ENCODE measurements at regions not wholly inside any gene's neighbourhood (a gene's known extent, or its start where the extent isn't known, plus 50 kb on each side); places are given as distances from the start of the nearest gene placed in this dataset.

- ATAC-seq (no peak), DNase-seq (no peak)
- Histone ChIP-seq H3K27me3 (ENCODE audit: insufficient read depth in 3 of 3, low read length in 2 of 3) (no peaks in the 10 kb centered on the region), H3K27ac (no peak overlapping the region), H3K4me3 (no peak overlapping the region), H3K9me3 (no peaks in the 10 kb centered on the region), H3K36me3 (ENCODE audit: insufficient read depth in 1 of 2, low read depth in 1 of 2) (no peaks in the 10 kb centered on the region), H3K4me1 (no peaks in the 10 kb centered on the region)
- intact Hi-C loops (cut with DNase I): loop anchor here (5.0 to 10.0 kb wide), 3 partner anchors 108 to 260 kb away; no protein-coding TSS in a partner anchor
- TF ChIP-seq CTCF (IDR thresholded peaks at IDR 0.05): no peak
Measured at GRCh38 chr3:146325170-146325569, 74.3 kb upstream of the PLSCR4 start.

- H3K4me1 ChIP-seq: no peaks in the 10 kb centered on the region
- no peaks in the 10 kb centered on the region for H3K9me3 ChIP-seq
- H3K27me3 ChIP-seq (ENCODE audit: insufficient read depth in 3 of 3, low read length in 2 of 3): no peaks in the 10 kb centered on the region
- intact Hi-C loops (cut with DNase I): loop anchor here in 1 of 2 donors (10.0 kb wide), 1 partner anchor 258 kb away; no protein-coding TSS in a partner anchor
- no peaks in the 10 kb centered on the region for H3K36me3 ChIP-seq (ENCODE audit: insufficient read depth in 1 of 2, low read depth in 1 of 2)
- DNase-seq (no peak), ATAC-seq (no peak)
- H3K27ac ChIP-seq: no peak overlapping the region
- no peak overlapping the region for H3K4me3 ChIP-seq
- WGBS, 3 donors: 50 to 66% (median 51%) methylated on average over 2 of the region's 2 CpGs
- no peak for TF ChIP-seq CTCF (IDR thresholded peaks at IDR 0.05)
Measured at GRCh38 chr3:146322216-146322817, 71.4 kb upstream of the PLSCR4 start.

- no peak for DNase-seq
- Histone ChIP-seq H3K9me3 (peaks cover 4% of the 10 kb centered on the region), H3K4me3 (no peak overlapping the region), H3K27me3 (ENCODE audit: insufficient read depth in 3 of 3, low read length in 2 of 3) (no peaks in the 10 kb centered on the region), H3K27ac (no peak overlapping the region), H3K4me1 (no peaks in the 10 kb centered on the region), H3K36me3 (ENCODE audit: insufficient read depth in 1 of 2, low read depth in 1 of 2) (no peaks in the 10 kb centered on the region)
- TF ChIP-seq CTCF (IDR thresholded peaks at IDR 0.05): no peak
- ATAC-seq: no peak
- intact Hi-C loops (cut with DNase I): no loop called here
Measured at GRCh38 chr3:146314871-146315270, 64.0 kb upstream of the PLSCR4 start.

- H3K4me3 ChIP-seq: no peak overlapping the region
- ATAC-seq: no peak
- intact Hi-C loops (cut with DNase I): no loop called here
- no peak for DNase-seq
- no peaks in the 10 kb centered on the region for H3K4me1 ChIP-seq
- no peaks in the 10 kb centered on the region for H3K36me3 ChIP-seq (ENCODE audit: insufficient read depth in 1 of 2, low read depth in 1 of 2)
- TF ChIP-seq CTCF (IDR thresholded peaks at IDR 0.05): no peak
- 60 to 66% (median 61%) methylated on average over 1 of the region's 1 CpG for WGBS, 3 donors
- H3K9me3 ChIP-seq: peaks cover 4% of the 10 kb centered on the region
- H3K27me3 ChIP-seq (ENCODE audit: insufficient read depth in 3 of 3, low read length in 2 of 3): no peaks in the 10 kb centered on the region
- H3K27ac ChIP-seq: no peak overlapping the region
Measured at GRCh38 chr3:146313746-146314111, 62.8 kb upstream of the PLSCR4 start.
